ENCODE measurements at regions not wholly inside any gene's neighbourhood (a gene's known extent, or its start where the extent isn't known, plus 50 kb on each side); places are given as distances from the start of the nearest gene placed in this dataset.

GRCh38 chr12:58819345-58819744 is 101.0 kb downstream of the LRIG3 start:
- intact Hi-C loops (cut with DNase I): loop anchor here in 1 of 10 donors (10.0 kb wide), 1 partner anchor 55 kb away; no protein-coding TSS in a partner anchor
- no peak overlapping the region for H3K4me3 ChIP-seq
- ATAC-seq: peak in 6 of 8 donors; percentile 30 to 80 (median 46)
- WGBS, 2 donors: 60 to 61% methylated on average over 9 of the region's 9 CpGs
- DNase-seq: peak in 1 of 2 donors; percentile 24
- H3K27me3 ChIP-seq: no peaks in the 10 kb centered on the region
- no peaks in the 10 kb centered on the region for H3K36me3 ChIP-seq
- peaks cover 0 to 3% (median 0%) of the 10 kb centered on the region in 9 donors for H3K4me1 ChIP-seq
- no peaks in the 10 kb centered on the region for H3K9me3 ChIP-seq
- no peak overlapping the region for H3K27ac ChIP-seq
- TF ChIP-seq CTCF (IDR thresholded peaks at IDR 0.05): peak in 2 of 9 donors; percentile 15 to 21

DNA sequence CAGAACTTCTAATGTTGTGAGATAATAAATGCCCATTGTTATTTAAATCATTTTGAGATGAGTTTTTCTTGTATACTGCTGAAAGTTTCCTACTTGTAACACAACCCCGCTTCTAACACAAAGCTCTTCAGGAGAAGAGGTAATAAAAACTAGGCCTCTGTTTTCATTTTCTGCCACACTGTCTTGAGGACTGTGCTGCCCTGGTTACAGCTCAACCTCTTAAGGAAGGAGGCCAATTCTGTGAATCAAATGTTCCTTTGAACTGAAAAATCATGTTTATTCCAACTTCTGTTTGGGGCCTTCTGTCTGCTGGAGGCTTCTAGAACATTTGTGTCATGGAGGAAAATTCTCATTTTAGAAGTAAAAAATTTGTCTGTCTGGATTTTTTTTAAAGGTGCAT is 100.3 kb downstream of the LRIG3 start:
- no peak overlapping the region for H3K27ac ChIP-seq

More for the DNA sequence above, 100.3 kb downstream of the LRIG3 start:
- no peaks in the 10 kb centered on the region for H3K27me3 ChIP-seq
- no peak for TF ChIP-seq CTCF (IDR thresholded peaks at IDR 0.05)
- ATAC-seq (no peak), DNase-seq (no peak)
- no peaks in the 10 kb centered on the region for H3K36me3 ChIP-seq
- no peaks in the 10 kb centered on the region for H3K9me3 ChIP-seq
- H3K4me3 ChIP-seq: no peak overlapping the region
- no peaks in the 10 kb centered on the region for H3K4me1 ChIP-seq
- WGBS, 2 donors: 95 to 97% methylated on average over 1 of the region's 1 CpG
- intact Hi-C loops (cut with DNase I): loop anchor here in 1 of 10 donors (10.0 kb wide), 1 partner anchor 55 kb away; no protein-coding TSS in a partner anchor
